NCI-H1417 (cell line): ENCODE measurements at regions not wholly inside any gene's neighbourhood (a gene's known extent, or its start where the extent isn't known, plus 50 kb on each side); places are given as distances from the start of the nearest gene placed in this dataset.
A peak's percentile ranks its signal among the peaks of the same experiment; 100 is the strongest.
"Not testable (repeated sequence)": the region's sequence is repeated elsewhere in the genome, so short reads cannot be mapped to it uniquely, and the experiment has no call there.

Experiments
- DNase-seq, 3 experiments: peaks; one replicate each; lab custom pipeline; 2025; lab: John Stamatoyannopoulos, UW

DNA sequence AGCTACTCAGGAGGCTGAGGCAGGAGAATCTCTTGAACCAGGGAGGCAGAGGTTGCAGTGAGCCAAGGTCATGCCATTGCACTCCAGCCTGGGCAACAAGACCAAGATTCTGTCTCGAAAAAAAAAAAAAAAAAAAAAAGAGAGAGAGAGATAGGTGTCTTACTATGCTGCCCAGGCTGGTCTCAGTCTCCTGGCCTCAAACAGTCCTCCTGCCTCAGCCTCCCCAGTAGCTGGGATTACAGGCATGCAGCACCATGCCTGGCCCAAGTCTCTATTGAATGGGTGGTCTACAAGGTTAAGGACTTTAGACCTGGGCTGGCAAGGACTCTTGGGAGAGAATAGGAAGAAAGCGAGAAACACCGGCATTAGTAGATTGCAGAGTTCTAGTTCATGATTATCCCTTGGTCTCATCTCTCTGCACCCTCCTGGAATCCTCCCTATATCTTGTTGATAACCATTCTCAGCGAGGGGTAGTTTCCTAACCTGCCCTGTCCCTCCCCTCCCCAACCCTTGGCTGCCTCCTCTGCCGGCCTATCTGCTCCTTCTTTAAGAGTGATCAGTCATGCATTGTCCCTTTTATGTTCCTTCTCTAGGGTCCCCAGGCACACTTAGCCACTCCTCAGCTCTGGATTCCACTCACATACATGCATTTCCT, 128.1 kb upstream of the MAP1LC3B2 start:
- no peak for DNase-seq

DNA sequence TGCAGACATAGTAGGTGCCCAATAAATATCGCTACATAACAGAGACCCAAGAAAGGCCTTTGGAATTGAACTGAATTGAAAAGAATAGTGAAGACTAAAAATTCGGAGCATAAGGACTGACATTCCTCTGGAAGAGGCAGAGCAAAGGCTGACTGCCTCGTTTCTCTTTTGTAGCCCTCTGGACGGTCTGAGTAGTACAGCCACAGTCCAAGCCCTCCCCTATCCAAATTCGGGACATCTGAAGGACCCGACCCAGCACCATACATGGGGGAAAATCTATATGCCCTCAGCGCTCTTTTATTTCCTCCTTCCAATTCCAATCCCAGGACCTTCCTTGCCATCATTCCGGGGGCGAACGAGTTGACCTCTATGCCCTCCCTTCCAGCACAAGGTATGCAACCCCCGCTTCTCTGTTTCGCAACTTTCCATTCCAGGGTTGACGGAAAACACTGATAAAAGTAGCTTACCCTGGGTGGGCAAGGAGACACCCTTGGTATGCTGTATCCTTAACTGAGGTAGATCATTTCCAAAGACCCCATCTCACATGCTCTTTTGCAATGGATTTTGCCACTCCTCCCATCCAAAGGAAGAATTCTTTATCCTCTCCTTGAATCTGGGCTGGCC, 127.4 kb upstream of the MAP1LC3B2 start:
- DNase-seq, result no peak

DNA sequence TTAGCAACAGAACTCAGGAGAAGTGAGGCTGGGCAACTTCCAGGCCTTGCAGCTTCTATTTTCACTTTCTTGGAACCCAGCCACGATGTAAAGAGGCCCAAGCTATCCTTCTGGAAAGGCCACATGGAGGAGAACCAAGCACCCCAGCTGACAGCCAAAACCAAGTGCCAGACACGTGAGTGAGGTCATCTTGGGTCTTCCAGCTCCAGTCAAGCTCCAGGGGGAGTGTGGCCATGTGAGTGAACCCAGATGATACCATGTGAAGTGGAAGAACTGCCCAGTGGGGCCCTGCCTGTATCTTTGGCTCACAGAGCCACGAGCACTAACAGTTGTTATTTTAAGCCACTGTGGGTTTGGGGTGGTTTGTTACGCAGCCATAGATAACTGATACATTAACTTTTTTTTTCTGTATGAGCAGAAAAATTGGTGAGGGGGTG, 126.8 kb upstream of the MAP1LC3B2 start:
- no peak for DNase-seq

DNA sequence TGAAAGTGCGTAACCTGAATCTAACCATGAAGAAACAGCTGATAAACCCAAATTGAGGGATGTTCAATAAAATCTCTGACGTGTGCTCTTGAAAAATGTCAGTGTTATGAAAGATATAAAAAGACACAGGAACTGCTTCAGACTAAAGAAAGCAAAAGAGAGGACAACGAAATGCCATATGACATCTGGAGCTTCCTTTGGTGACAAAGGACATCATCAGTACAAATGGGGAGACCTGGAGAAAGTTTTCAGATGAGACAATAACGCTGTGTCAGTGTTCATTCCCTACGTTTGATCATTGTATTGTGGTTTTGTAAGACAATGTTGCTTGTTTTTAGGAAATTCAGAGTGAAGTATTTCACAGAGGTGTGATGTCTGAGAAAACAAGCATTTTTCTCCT, 125.9 kb upstream of the MAP1LC3B2 start:
- no peak for DNase-seq

DNA sequence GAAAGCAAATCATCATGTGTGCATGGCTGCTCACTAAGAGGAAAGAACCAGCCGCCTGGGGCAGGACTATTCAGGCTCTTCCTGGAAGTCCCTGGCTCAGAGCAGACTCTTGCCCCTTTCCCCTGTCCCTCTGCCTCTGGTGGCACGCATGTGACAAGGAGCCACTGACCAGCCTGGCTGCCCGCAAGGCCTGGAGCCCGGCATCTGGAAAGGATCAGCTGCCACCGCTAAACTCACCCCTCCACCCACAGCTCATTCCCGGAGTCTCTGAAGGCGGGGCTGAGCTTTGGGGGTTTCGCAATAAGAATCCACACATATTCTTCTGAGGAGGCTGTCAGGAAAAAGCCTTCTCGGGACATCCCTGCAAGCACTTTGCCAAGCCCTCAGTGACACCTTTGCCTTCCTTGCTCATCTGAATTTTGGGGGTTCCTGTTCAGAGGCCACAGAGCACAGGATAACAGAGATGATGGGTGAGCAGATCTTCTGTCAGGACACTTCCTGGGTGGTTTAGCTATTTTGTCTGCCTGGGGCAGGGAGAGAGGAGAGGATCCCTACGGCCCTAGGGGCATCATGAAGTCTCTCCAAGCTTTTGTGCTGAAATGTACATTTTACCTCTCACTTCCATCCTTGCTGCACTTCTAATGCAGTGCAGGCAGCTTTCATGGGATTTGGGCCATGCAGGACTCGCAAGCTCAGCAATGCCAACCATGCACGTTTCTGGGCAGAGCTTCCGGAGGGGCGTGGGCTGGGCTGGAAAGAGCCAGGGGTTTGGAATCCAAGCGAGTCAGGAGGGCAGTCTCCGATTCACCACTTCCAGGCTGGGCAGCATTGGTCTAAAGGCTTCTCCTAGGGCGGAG, 124.8 kb upstream of the MAP1LC3B2 start:
- DNase-seq, result no peak

DNA sequence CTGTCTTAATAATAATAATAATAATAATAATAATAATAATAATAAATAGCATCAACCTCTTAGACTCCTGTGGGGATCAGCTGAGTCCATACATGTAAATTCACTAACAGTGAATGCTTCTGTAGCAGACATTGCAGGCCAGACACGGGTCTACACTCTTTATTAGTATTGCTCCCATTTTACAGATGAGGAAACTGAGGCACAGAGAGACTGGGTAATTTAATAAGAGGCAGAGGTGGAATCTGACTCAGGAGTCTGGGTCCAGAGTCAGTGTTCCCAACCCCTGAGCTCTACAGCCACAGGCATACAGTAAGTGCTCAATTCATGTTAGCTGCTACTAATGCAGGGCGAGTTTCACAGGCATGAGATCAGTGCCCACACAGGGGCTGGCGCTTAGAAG, 123.2 kb upstream of the MAP1LC3B2 start:
- no peak for DNase-seq

DNA sequence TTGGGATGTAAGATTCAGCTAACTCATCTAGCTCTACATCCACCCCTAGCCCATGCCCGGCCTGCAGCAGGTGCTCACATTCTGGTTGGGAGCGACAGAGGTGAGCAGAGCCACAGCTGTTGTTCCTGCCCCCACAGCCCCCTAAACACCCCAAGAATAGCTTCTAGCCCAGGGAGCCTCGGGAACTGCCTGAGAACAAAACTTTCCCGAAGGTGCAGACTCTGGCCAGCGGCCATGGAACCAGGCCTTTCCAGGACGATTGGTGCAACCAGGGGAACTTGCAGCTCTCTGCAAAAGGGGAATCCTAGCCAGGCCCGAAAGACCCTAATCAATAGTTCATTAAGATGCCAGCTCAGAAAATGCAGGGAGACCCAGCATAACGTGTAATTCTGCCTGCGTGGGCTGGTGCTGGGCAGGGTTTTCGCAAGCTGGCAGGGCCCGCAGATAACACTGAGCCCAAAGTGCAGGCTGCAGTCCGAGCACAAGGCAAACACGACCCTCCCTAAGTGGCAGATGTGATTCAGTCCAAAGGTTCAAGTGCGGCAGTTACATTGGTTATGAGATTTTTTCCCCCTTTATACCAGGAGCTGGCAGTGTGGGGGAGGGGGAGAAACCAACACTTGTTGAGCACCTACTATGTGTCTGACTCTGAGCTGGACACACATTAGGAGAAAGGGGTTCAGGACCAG, 122.5 kb upstream of the MAP1LC3B2 start:
- DNase-seq, result no peak

DNA sequence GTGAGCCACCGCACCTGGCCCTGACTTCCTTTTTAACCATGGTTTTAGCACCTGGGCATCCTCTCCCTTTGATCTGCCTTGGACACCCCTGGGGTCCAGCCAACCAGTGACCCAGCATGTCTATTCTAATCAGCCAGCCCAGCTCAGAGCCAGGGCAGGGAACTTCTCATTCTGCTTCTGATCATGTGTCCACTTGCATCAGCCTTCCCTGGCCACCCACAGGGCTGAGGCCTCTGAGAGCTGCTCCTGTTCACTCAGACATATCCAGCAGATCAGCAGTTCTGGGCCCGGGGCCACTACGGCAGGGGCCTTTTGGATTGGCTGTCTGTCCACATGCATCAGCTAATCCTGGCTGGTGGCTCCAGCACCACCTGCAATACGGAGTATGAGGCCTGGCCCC, 117.9 kb upstream of the MAP1LC3B2 start:
- DNase-seq, result no peak

DNA sequence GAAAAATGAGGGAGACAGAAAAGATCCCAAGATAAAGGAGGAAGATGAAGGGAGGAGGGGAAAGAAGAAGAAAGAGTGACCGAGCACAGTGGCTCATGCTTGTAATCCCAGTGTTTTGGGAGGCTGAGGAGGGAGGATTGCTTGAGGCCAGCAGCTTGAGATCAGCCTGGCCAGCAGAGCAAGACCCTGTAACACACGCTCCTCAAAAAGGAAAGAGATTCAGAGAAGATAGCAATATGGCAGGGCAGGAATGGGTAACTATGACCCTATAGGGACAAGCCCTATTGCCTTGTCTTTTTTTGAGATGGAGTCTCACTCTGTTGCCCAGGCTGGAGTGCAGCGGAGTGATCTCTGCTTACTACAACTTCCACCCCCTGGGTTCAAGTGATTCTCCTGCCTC, 116.9 kb upstream of the MAP1LC3B2 start:
- DNase-seq, result no peak

DNA sequence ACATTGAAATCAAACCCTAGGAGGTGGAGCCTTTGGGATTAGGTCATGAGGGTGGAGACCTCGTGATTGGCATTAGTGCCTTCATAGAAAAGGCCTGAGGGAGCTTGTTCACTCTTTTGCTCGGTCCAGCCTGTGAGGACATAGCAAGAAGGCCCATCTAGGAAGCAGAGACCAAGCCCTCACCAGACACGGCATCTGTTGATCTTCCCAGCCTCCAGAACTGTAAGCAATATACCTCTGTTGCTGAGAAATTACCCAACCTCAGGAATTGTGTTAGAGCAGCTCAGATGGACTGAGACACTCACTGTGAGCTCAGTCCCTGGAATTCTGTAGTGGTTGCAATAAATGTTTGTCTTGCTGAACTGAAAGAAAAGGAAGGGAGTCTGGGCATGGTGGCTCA, 116.2 kb upstream of the MAP1LC3B2 start:
- no peak for DNase-seq

DNA sequence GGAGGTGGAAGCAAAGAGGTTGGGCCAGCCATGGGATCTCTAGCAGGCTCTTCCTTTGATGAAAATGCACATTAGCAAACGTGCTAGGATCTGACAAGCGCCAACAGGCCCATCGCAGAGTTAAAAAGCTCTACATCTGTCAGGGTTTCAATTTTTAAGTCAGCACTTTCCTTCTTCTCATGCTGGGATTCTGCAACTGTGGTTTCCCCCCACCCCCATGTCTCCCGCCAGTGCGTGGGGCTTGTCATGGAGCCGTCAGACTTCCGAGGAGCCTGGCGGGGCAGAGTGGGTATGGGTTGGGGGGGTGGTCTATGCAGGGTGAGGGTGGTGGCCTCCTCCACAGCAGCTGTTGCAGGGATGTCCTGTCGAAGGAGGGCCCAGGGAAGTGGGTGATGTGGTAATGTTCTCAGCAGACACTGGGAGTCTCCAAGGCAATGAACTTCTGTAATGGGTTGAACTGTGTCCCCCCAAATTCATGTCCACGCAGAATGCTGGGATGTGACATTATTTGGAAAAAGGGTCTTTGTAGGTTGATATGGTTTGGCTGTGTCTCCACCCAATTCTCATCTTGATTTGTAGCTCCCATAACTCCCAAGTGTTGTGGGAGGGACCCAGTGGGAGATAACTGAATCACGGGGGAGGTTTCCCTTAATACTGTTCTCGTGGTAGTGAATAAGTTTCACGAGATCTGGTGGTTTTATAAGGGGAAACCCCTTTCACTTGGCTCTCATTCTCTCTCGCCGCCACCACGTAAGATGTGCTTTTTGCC, 115.2 kb upstream of the MAP1LC3B2 start:
- no peak for DNase-seq

DNA sequence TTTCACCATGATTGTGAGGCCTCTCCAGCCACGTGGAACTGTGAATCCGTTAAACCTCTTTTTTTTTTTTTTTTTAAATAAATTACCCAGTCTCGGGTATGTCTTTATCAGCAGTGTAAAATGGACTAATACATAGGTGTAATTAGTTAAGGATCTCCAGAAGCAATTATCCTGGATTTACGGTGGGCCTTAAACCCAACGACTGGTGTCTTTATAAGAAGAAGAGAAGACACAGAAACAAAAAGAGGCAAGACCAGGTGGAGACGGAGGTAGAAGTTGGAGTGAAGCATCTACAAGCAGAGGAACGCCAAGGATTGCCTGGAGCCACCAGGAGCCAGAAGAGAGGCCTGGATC, 114.6 kb upstream of the MAP1LC3B2 start:
- no peak for DNase-seq

DNA sequence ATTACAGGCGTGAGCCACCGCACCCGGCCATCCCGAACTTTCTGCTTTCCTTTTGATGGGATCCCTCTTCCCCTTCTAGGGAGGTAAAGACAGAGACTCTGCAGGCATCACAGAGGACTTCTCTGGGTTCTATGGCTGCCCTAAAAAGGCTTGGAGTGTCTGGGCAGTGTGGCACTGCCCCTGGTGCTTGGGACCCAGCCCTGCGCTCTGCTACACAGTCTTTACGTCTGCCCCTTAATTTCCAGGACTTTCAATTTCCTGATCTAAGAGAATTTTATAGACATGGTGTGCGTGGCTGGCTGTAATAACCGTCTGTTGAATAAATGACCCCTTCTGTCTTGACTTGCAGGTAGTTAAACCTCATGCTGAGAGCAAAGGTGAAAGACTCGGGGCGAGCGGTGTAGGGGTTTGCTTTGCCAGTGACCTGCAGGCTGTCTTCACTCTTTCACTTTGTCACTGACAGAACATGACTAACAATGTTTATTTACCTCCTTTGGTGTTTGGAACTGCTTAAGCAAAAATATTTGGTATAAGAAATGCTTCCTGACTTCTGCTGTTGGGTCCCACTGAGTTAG, 110.9 kb upstream of the MAP1LC3B2 start:
- DNase-seq, result no peak

DNA sequence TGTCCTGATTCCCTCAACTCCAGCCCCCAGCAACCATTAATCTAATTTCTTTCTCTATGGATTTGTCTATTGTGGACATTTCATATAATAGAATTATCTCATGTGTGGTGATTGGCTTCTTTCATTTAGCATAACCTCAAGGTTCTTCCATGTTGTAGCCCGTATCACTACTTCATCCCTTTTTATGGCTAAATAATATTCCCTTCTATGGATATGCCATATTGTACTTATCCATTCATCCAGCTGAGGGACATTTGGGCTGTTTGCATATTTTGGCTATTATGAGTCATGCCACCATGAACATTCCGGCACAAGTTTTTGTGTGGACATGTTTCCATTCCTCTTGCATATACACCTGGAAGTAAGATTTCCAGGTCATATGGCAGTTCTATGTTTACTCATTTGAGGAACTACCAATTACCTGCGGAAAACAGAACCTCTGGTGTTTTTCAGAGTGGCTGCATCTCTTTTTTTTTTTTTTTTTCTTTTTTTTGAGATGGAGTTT, 108.7 kb upstream of the MAP1LC3B2 start:
- no peak for DNase-seq

DNA sequence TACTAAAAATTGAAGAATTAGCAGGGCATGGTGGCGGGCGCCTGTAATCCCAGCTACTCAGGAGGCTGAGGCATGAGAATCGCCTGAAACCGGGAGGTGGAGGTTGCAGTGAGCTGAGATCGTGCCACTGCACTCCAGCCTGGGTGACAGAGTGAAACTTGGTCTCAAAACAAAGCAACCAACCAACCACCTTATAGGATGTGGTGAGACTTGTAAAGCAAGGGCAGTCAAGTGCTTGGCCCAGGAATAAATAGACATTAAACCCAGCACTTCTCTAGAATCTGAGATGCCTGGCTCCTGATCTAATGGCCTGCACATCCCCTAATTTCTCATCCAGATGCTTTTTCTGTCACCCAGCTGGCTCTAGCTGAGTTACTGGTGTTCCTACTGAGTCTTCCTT, 106.2 kb upstream of the MAP1LC3B2 start:
- not testable (repeated sequence) for DNase-seq

DNA sequence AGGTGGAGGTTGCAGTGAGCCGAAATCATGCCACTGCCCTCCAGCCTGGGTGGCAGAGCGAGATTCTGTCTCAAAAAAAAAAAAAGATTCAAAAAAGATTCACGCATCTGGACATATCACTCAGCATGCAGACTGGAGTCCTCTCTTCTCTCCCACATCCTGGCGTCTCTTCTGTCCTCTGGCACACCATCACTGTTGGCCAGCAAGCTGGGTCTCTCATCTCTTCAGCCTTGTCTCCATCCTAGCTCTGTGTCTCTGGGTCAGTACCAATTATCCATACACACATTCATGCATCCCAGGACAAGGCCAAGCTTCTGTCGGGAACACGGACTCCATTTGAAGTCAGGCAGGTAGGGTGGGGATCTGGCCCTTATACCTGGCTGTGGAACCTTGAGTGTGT, 105.5 kb upstream of the MAP1LC3B2 start:
- no peak for DNase-seq

DNA sequence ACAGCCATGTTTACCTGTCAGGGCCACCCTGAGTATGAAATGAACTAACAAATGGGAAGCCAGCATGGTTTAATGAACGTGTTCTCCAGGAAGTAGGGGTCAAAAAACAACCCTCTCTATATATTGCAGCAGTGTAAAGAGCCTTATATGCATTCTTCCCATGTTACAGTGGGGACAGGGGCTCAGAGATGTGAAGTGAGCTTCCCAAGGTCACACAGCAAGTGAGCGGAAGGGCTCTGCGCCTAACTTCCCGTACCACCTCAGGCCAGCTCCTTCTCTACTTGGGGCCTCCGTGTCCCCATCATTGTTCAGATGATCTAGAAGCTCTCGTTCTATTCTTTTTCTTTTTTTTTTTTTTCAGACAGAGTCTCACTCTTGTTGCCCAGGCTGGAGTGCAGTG, 105.1 kb upstream of the MAP1LC3B2 start:
- no peak for DNase-seq

DNA sequence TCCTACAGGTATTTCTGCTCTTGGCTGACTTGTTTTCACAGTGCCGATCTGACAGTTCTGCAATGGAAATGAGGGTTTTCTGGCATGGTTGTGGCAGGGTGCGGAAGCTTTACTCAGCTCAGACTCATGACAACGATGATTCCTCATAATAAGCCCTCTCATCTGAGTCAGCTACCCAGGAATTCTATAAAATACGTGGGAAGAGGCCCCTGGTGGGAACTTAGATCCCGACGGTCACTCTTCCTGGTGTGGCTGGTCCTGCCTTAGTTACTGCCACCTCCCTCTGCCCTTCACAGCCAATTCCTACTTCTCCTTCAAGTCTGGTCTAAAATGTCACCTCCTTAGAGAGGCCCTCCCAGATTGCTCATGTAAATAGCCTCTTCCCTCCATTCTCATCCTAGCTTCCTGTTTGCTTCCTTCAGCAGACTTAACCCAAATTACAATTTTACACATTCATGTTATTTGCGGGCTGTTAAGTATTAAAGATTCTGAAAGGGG, 104.2 kb upstream of the MAP1LC3B2 start:
- DNase-seq, result no peak

DNA sequence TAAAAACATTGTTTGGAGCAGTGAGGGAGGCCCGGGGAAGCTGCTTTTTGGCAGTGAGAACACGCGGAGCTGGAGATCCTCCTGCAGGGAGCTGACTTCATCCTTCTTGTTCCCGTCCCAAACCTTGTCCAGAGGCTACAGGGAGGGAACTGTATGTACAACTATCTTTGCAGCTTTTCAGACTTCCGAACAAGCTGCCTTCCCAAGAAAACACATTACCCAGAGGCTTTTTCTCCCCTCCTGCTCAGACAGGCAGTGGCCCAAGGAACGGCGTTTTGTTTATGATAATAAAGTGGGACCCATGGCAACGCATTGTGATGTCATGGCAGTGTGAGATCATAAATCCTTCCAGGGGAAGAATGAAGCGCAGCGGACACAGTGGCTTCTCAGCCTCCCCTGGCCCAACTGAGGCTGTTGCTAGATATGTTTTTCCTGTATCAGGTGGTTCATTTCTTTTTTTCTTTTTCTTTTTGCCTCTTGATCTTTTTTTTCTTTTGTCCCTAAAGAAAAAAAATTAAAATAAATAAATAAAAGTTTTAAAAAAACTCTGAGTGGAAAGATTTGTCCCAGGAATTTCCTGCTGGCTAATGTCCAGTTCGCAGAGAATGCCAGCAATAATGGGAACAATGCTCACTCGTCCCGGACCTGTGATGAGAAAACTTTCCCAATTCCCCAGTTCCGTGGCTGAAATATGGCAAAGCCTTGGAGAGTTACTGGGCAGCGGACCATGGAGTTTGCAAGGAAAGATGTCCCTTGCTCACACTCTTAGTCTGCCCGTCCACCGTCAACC, 103.4 kb upstream of the MAP1LC3B2 start:
- peak in 1 of 3 experiments; percentile 42 for DNase-seq
